Lung (tissue), 11 donors: ENCODE measurements at regions not wholly inside any gene's neighbourhood (a gene's known extent, or its start where the extent isn't known, plus 50 kb on each side); places are given as distances from the start of the nearest gene placed in this dataset.
A peak's percentile ranks its signal among the peaks of the same experiment; 100 is the strongest.

Experiments
- ATAC-seq: fragments of 200-7000 bp; cut with Tn5 transposase; one replicate; pipeline ENCODE4 v1.9.1; 2020; ENCODE audit warnings: moderate number of reproducible peaks; ENCODE audit not compliant: insufficient read depth, low FRiP score
- DNase-seq, 3 donors: peaks; one replicate each; pipeline ENCODE4 v3.0.0-alpha.2; 2013 to 2017
- H3K27ac ChIP-seq, 2 donors: one replicate each; pipeline ENCODE4 v1.5.1; 2013; ENCODE audit warnings: mild to moderate bottlenecking in 2 of 2, moderate library complexity in 2 of 2, control low read depth in 1 of 2, inconsistent platforms in 1 of 2, low read depth in 1 of 2, low read length in 1 of 2
- H3K27me3 ChIP-seq, 3 donors: one replicate each; pipeline ENCODE4 v1.5.1; 2013; ENCODE audit warnings: low read length in 2 of 3; ENCODE audit not compliant: control insufficient read depth in 3 of 3, insufficient read depth in 3 of 3
- H3K36me3 ChIP-seq, 4 donors: one replicate each; pipeline ENCODE4 v1.5.1; 2013; ENCODE audit warnings: low read length in 4 of 4, mild to moderate bottlenecking in 1 of 4, moderate library complexity in 1 of 4; ENCODE audit not compliant: control insufficient read depth in 4 of 4, insufficient read depth in 4 of 4
- H3K4me1 ChIP-seq, 5 donors: one replicate each; pipeline ENCODE4 v1.5.1; 2013; ENCODE audit warnings: low read length in 5 of 5, mild to moderate bottlenecking in 2 of 5, moderate library complexity in 1 of 5; ENCODE audit not compliant: control insufficient read depth in 5 of 5, insufficient read depth in 5 of 5
- H3K4me3 ChIP-seq: one replicate; pipeline ENCODE4 v1.5.1; 2013; ENCODE audit warnings: mild to moderate bottlenecking, control low read depth, moderate library complexity
- H3K9ac ChIP-seq, 2 donors: one replicate each; pipeline ENCODE4 v1.5.1; 2013; ENCODE audit warnings: low read length in 2 of 2, control low read depth in 1 of 2; ENCODE audit not compliant: insufficient read depth in 1 of 2
- H3K9me3 ChIP-seq, 4 donors: one replicate each; pipeline ENCODE4 v1.5.1; 2013; ENCODE audit warnings: low read length in 3 of 4, mild to moderate bottlenecking in 1 of 4, moderate library complexity in 1 of 4; ENCODE audit not compliant: control insufficient read depth in 4 of 4, insufficient read depth in 3 of 4
- WGBS, 2 donors: extraction: QIAGEN DNeasy Blood & Tissue Kit; methylation state at CpG; one replicate each; pipeline ENCODE4 v1.1.7; 2013; 5-methylcytosine and 5-hydroxymethylcytosine counted together
- TF ChIP-seq, protein P1 (sequence below): IDR thresholded peaks from 2 replicates; pipeline ENCODE4 v1.5.1; 2012; ENCODE audit warnings: mild to moderate bottlenecking; ENCODE audit errors: control extremely low read depth, extremely low read depth
- donor health status: control.
- donor health status: control.
- donor health status: Bipolar disorder and iron deficiency.
- donor health status: healthy.
- donor health status: DM: yes; HTN: yes; CAD: no.

GRCh38 chr4:4746444-4746843 is 113.0 kb upstream of the MSX1 start:
- WGBS, 2 donors, result 96 to 100% methylated on average over 1 of the region's 1 CpG
- TF ChIP-seq, protein P1, sequence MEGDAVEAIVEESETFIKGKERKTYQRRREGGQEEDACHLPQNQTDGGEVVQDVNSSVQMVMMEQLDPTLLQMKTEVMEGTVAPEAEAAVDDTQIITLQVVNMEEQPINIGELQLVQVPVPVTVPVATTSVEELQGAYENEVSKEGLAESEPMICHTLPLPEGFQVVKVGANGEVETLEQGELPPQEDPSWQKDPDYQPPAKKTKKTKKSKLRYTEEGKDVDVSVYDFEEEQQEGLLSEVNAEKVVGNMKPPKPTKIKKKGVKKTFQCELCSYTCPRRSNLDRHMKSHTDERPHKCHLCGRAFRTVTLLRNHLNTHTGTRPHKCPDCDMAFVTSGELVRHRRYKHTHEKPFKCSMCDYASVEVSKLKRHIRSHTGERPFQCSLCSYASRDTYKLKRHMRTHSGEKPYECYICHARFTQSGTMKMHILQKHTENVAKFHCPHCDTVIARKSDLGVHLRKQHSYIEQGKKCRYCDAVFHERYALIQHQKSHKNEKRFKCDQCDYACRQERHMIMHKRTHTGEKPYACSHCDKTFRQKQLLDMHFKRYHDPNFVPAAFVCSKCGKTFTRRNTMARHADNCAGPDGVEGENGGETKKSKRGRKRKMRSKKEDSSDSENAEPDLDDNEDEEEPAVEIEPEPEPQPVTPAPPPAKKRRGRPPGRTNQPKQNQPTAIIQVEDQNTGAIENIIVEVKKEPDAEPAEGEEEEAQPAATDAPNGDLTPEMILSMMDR, result no peak
- Histone ChIP-seq H3K4me3 (no peak overlapping the region), H3K27me3 (no peaks in the 10 kb centered on the region), H3K9me3 (peaks cover 0 to 27% (median 6%) of the 10 kb centered on the region in 4 donors), H3K36me3 (no peaks in the 10 kb centered on the region), H3K9ac (no peak overlapping the region), H3K4me1 (no peaks in the 10 kb centered on the region), H3K27ac (no peak overlapping the region)
- no peak for ATAC-seq
- no peak for DNase-seq

DNA sequence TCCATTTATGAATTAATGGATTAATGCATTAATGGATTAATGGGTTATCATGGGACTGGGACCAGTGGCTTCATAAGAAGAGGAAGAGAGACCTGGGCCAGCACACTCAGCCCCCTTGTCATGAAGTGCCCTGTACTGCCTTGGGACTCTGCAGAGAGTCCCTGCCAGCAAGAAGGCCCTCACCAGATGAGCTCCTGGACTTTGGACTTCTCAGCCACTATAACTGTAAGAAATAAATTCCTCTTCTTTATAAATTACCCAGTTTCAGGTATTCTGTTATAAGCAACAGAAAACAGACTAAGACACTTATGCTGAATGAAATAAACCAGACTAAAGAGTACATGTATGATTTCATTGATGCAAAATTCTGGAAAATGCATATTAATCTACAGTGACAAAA is 119.4 kb upstream of the MSX1 start:
- H3K9ac ChIP-seq, result no peak overlapping the region
- no peaks in the 10 kb centered on the region for H3K27me3 ChIP-seq
- H3K36me3 ChIP-seq, result no peaks in the 10 kb centered on the region
- DNase-seq (no peak), ATAC-seq (no peak)
- peaks cover 0 to 4% (median 0%) of the 10 kb centered on the region in 5 donors for H3K4me1 ChIP-seq
- H3K4me3 ChIP-seq, result no peak overlapping the region
- no peak overlapping the region for H3K27ac ChIP-seq
- H3K9me3 ChIP-seq, result peaks cover 0 to 9% (median under 1%) of the 10 kb centered on the region in 4 donors
- TF ChIP-seq, protein P1, result no peak

GRCh38 chr4:4735870-4736269 is 123.6 kb upstream of the MSX1 start:
- no peak overlapping the region for H3K4me3 ChIP-seq
- no peaks in the 10 kb centered on the region for H3K27me3 ChIP-seq
- DNase-seq (peak; percentile 76 to 90 (median 88)), ATAC-seq (no peak)
- H3K27ac ChIP-seq, result no peak overlapping the region
- WGBS, 2 donors, result 50 to 65% methylated on average over 6 of the region's 6 CpGs
- peaks cover 0 to 4% (median 0%) of the 10 kb centered on the region in 5 donors for H3K4me1 ChIP-seq
- no peak overlapping the region for H3K9ac ChIP-seq
- TF ChIP-seq, protein P1, result no peak
- H3K36me3 ChIP-seq, result no peaks in the 10 kb centered on the region
- H3K9me3 ChIP-seq, result peaks cover 0 to 4% (median 0%) of the 10 kb centered on the region in 4 donors

DNA sequence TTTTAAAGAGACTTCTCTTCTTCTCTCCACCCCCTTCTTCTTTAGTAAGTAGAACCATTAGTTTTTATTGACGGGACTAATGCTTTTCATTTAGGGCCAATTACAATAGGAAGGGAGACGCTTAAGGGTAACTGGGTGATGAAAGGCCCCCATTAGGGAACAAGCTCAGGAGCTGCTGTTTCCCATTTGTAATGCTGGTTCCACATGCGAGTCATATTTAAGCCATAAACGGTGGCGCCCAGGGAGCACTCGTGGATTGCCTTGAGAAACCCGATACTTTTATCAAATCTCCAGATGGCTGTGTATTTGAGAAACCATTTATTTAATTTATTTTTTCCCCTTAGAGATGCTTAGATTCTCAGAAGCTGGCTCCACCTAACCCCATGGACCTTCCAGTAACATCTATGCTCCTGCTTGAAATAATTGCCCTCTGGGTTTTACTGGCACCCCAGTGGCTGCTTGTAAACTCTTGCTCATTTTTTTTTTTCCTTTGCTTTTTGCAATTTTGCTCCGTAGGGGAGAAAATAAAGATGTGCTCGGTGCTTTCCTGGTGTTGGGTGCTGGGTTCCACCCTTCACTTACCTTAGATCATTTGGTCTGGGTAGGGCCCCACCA is 124.2 kb upstream of the MSX1 start:
- Histone ChIP-seq H3K4me1 (peaks cover 0 to 7% (median 0%) of the 10 kb centered on the region in 5 donors), H3K27ac (no peak overlapping the region), H3K27me3 (no peaks in the 10 kb centered on the region), H3K36me3 (no peaks in the 10 kb centered on the region), H3K4me3 (no peak overlapping the region), H3K9me3 (peaks cover 0 to 4% (median 0%) of the 10 kb centered on the region in 4 donors), H3K9ac (no peak overlapping the region)
- 76 to 79% methylated on average over 9 of the region's 9 CpGs for WGBS, 2 donors
- DNase-seq (no peak), ATAC-seq (no peak)
- TF ChIP-seq, protein P1, result no peak
